A549 (cell line): ENCODE measurements at regions not wholly inside any gene's neighbourhood (a gene's known extent, or its start where the extent isn't known, plus 50 kb on each side); places are given as distances from the start of the nearest gene placed in this dataset.

Experiments used
- ATAC-seq, 2 experiments: fragments of 200-7000 bp in 1 of 2; fragments of >200 bp in 1 of 2; cut with Nextera tagmentation in 1 of 2; cut with Tn5 transposase in 1 of 2; 3 replicates each; pipeline versions ENCODE4 v1.8.0 to v1.9.1; 2018 to 2020; ENCODE audit warnings: mild to moderate bottlenecking in 1 of 2, moderate library complexity in 1 of 2
- CTCF ChIA-PET: fragments of 300-600 bp; sonication (Branson Sonifier 250); formaldehyde crosslinking; extraction: SDS; loops from one replicate; lab custom pipeline; 2021; ENCODE audit warnings: antibody characterized with exemption, inconsistent platforms; lab: Yijun Ruan, JAX
- POLR2A ChIA-PET: fragments of 350-600 bp; formaldehyde crosslinking; extraction: SDS; loops from one replicate; lab custom pipeline; 2021; ENCODE audit warnings: antibody characterized with exemption, inconsistent platforms; lab: Yijun Ruan, JAX
- DNase-seq, 2 experiments: peaks; one replicate each; pipeline versions ENCODE4 v3.0.0 to v3.0.0-alpha.2; 2011 to 2016; ENCODE audit warnings: low read depth in 1 of 2, low spot score in 1 of 2
- FAIRE-seq: peaks from 2 replicates; lab custom pipeline; 2011; peaks lifted over from hg19 to GRCh38; lab: Jason Lieb, UNC
- H3K27ac ChIP-seq, 2 experiments: fragments of >200 bp; sonication (Bioruptor Twin); formaldehyde crosslinking; 3 replicates each; pipeline ENCODE4 v1.5.1; 2016 to 2017
- H3K4me1 ChIP-seq: fragments of >200 bp; sonication (Bioruptor Twin); formaldehyde crosslinking; 3 replicates; pipeline ENCODE4 v1.6.1; 2016
- H3K4me2 ChIP-seq: fragments of >200 bp; sonication (Bioruptor Twin); formaldehyde crosslinking; 3 replicates; pipeline ENCODE4 v1.6.1; 2016
- H3K4me3 ChIP-seq: fragments of >200 bp; sonication (Bioruptor Twin); formaldehyde crosslinking; 3 replicates; pipeline ENCODE4 v1.5.1; 2016
- H3K9me3 ChIP-seq: fragments of >200 bp; sonication (Bioruptor Twin); formaldehyde crosslinking; 3 replicates; pipeline ENCODE4 v1.6.1; 2016
- BHLHE40 ChIP-seq: IDR thresholded peaks from 2 replicates; pipeline ENCODE4 v1.6.1; 2012; ENCODE audit warnings: low read depth, low read length, inconsistent platforms
- CEBPB ChIP-seq, 2 experiments: fragments of >200 bp in 1 of 2; sonication (Bioruptor Twin) in 1 of 2; formaldehyde crosslinking in 1 of 2; IDR thresholded peaks; 2 replicates each; pipeline ENCODE4 v1.6.1; 2012 to 2016
- CHD4 ChIP-seq: fragments of 200-600 bp; sonication (generic); IDR thresholded peaks from 2 replicates; pipeline ENCODE4 v1.6.1; 2016; ENCODE audit warnings: antibody characterized with exemption, mild to moderate bottlenecking, borderline replicate concordance
- EHMT2 ChIP-seq: fragments of 200-600 bp; sonication (generic); IDR thresholded peaks from 2 replicates; pipeline ENCODE4 v1.6.1; 2016; ENCODE audit warnings: antibody characterized with exemption, low read depth, mild to moderate bottlenecking, moderate library complexity
- FOXS1 ChIP-seq: fragments of 250-450 bp; sonication (Bioruptor Pico); IDR thresholded peaks from 2 replicates; pipeline ENCODE4 v1.5.0; 2020; ENCODE audit warnings: mild to moderate bottlenecking, moderate library complexity
- GATA3 ChIP-seq: IDR thresholded peaks from 2 replicates; pipeline ENCODE4 v1.6.1; 2012; ENCODE audit warnings: borderline replicate concordance
- HDAC2 ChIP-seq: fragments of 200-600 bp; sonication (generic); IDR thresholded peaks from 2 replicates; pipeline ENCODE4 v1.6.1; 2016
- HOXB5 ChIP-seq: fragments of 250-450 bp; sonication (Bioruptor Pico); IDR thresholded peaks from 2 replicates; pipeline ENCODE4 v1.5.0; 2020; ENCODE audit warnings: mild to moderate bottlenecking, moderate library complexity
- JUN ChIP-seq, 2 experiments: fragments of >200 bp; sonication (Bioruptor Twin); formaldehyde crosslinking; IDR thresholded peaks; 2 replicates in 1 of 2; 3 replicates in 1 of 2; pipeline ENCODE4 v1.6.1; 2016 to 2017
- JUNB ChIP-seq: fragments of >200 bp; sonication (Bioruptor Twin); formaldehyde crosslinking; IDR thresholded peaks from 2 replicates; pipeline ENCODE4 v1.6.1; 2016
- KDM1A ChIP-seq: fragments of 200-600 bp; sonication (generic); IDR thresholded peaks from 2 replicates; pipeline ENCODE4 v1.6.1; 2016; ENCODE audit warnings: low read depth, mild to moderate bottlenecking
- KDM5A ChIP-seq: fragments of 200-600 bp; sonication (generic); IDR thresholded peaks from 2 replicates; pipeline ENCODE4 v1.6.1; 2016; ENCODE audit warnings: antibody characterized with exemption, mild to moderate bottlenecking
- NFE2L2 ChIP-seq: fragments of 150-350 bp; conservative IDR thresholded peaks from 2 replicates; pipeline ENCODE4 v1.6.1; 2014; ENCODE audit warnings: low read length
- NR3C1 ChIP-seq: fragments of >200 bp; sonication (Bioruptor Twin); formaldehyde crosslinking; IDR thresholded peaks from 3 replicates; pipeline ENCODE4 v1.6.1; 2017
- POLR2AphosphoS2 ChIP-seq: conservative IDR thresholded peaks from 2 replicates; pipeline ENCODE4 v1.6.1; 2012; ENCODE audit warnings: low read length, improper control_type of control experiment, inconsistent platforms
- RFX5 ChIP-seq: fragments of 450-650 bp; IDR thresholded peaks from 2 replicates; pipeline ENCODE4 v1.7.1; 2014; ENCODE audit warnings: antibody characterized with exemption, mild to moderate bottlenecking, moderate library complexity
- RNF2 ChIP-seq: fragments of 200-600 bp; sonication (generic); IDR thresholded peaks from 2 replicates; pipeline ENCODE4 v1.6.1; 2016; ENCODE audit warnings: low read depth, mild to moderate bottlenecking, antibody characterized with exemption, moderate library complexity, borderline replicate concordance
- SMC3 ChIP-seq: fragments of >200 bp; sonication (Bioruptor Twin); formaldehyde crosslinking; IDR thresholded peaks from 3 replicates; pipeline ENCODE4 v1.6.1; 2018; ENCODE audit warnings: inconsistent platforms
- TFCP2L1 ChIP-seq: fragments of 250-450 bp; sonication (Bioruptor Pico); IDR thresholded peaks from 2 replicates; pipeline ENCODE4 v1.5.0; 2021; ENCODE audit warnings: mild to moderate bottlenecking
- ZC3H11A ChIP-seq: fragments of 450-650 bp; IDR thresholded peaks from 2 replicates; pipeline ENCODE4 v1.6.1; 2014; ENCODE audit warnings: antibody characterized with exemption, mild to moderate bottlenecking
- WGBS: methylation state at CpG from one replicate; pipeline ENCODE4 v1.1.6; 2017; ENCODE audit errors: missing lambda C conversion rate; 5-methylcytosine and 5-hydroxymethylcytosine counted together
- TF ChIP-seq, protein P1 (sequence below): IDR thresholded peaks from 2 replicates; pipeline ENCODE4 v1.6.1; 2012
- TF ChIP-seq, protein P2 (sequence below): fragments of >200 bp; sonication (Bioruptor Twin); formaldehyde crosslinking; IDR thresholded peaks from 3 replicates; pipeline ENCODE4 v1.6.1; 2016
- TF ChIP-seq, protein P3 (sequence below): fragments of 250-450 bp; sonication (Bioruptor Pico); IDR thresholded peaks from 2 replicates; pipeline ENCODE4 v1.5.0; 2021; ENCODE audit warnings: mild to moderate bottlenecking, moderate library complexity, borderline replicate concordance
- TF ChIP-seq, protein P4 (sequence below): fragments of >200 bp; sonication (Bioruptor Twin); formaldehyde crosslinking; IDR thresholded peaks from 3 replicates; pipeline ENCODE4 v1.5.1; 2016
- TF ChIP-seq, protein P5 (sequence below): fragments of 200-600 bp; sonication (generic); IDR thresholded peaks from 2 replicates; pipeline ENCODE4 v1.6.1; 2016; ENCODE audit warnings: antibody characterized with exemption, mild to moderate bottlenecking, moderate library complexity
- TF ChIP-seq, protein P6 (sequence below): fragments of >200 bp; sonication (Bioruptor Twin); formaldehyde crosslinking; IDR thresholded peaks from 2 replicates; pipeline ENCODE4 v1.6.1; 2016

DNA sequence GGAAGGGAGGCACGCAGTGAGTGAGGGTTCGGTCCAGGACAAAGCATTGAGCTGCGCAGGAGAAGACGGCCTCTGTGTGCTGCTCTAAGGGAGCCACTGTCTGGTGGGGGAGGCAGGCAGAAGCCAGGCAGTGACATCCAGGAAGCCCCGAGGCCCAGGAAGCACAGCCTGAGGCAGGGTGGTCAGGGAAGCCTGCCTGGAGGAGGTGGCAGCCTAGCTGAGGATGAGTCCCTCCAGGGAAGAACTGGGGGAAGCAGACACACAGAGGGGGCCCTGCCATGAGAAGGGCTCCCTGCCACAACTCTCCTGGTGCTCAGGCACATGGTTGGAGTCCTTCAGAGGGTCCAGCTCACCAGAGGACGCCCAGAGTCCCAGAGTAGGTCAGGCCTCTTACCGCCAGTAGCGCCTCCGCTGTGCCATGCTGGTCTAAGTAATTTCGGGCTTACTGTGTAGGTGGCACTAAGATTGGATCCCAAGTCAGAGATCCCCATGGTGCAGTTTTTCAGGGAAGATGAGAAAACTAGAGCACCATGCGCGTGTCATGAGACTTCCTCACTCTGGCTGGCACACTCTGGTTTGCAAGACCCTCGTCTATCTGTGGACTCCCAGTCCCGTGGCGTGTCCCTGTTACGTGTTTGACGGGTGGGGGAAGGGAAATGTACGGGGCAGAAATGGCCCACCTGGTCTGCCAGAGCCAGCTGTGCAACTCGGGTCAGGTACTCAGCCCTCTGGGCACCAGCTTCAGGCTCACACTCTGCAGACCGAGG is 887.2 kb downstream of the BRD1 start:
- WGBS, result 47% methylated on average over 13 of the region's 20 CpGs
- Histone ChIP-seq H3K4me1 (no peaks in the 10 kb centered on the region), H3K4me3 (no peak overlapping the region), H3K4me2 (no peak overlapping the region), H3K27ac (no peak overlapping the region), H3K9me3 (no peaks in the 10 kb centered on the region)
- CTCF ChIA-PET, result interaction anchor here (0.6 kb wide), 1 partner anchor 502 kb away, joined by 3 read pairs; no protein-coding TSS in a partner anchor
- DNase-seq (no peak), FAIRE-seq (no peak)
- POLR2A ChIA-PET, result no interaction called here
- TF ChIP-seq KDM1A (no peak), JUNB (no peak), GATA3 (no peak), CHD4 (no peak), POLR2AphosphoS2 (no peak), BHLHE40 (no peak), HDAC2 (no peak), NFE2L2 (no peak), NR3C1 (no peak), SMC3 (no peak), JUN (IDR thresholded peaks at IDR 0.05) (no peak), ZC3H11A (no peak)
- TF ChIP-seq, protein P1, sequence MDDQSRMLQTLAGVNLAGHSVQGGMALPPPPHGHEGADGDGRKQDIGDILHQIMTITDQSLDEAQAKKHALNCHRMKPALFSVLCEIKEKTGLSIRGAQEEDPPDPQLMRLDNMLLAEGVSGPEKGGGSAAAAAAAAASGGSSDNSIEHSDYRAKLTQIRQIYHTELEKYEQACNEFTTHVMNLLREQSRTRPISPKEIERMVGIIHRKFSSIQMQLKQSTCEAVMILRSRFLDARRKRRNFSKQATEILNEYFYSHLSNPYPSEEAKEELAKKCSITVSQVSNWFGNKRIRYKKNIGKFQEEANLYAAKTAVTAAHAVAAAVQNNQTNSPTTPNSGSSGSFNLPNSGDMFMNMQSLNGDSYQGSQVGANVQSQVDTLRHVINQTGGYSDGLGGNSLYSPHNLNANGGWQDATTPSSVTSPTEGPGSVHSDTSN, result no peak
- TF ChIP-seq, protein P2, sequence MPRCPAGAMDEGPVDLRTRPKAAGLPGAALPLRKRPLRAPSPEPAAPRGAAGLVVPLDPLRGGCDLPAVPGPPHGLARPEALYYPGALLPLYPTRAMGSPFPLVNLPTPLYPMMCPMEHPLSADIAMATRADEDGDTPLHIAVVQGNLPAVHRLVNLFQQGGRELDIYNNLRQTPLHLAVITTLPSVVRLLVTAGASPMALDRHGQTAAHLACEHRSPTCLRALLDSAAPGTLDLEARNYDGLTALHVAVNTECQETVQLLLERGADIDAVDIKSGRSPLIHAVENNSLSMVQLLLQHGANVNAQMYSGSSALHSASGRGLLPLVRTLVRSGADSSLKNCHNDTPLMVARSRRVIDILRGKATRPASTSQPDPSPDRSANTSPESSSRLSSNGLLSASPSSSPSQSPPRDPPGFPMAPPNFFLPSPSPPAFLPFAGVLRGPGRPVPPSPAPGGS, result no peak
- TF ChIP-seq, protein P3, sequence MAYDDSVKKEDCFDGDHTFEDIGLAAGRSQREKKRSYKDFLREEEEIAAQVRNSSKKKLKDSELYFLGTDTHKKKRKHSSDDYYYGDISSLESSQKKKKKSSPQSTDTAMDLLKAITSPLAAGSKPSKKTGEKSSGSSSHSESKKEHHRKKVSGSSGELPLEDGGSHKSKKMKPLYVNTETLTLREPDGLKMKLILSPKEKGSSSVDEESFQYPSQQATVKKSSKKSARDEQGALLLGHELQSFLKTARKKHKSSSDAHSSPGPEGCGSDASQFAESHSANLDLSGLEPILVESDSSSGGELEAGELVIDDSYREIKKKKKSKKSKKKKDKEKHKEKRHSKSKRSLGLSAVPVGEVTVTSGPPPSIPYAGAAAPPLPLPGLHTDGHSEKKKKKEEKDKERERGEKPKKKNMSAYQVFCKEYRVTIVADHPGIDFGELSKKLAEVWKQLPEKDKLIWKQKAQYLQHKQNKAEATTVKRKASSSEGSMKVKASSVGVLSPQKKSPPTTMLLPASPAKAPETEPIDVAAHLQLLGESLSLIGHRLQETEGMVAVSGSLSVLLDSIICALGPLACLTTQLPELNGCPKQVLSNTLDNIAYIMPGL (CRISPR knock-in tag), result no peak
- TF ChIP-seq, all 56 proteins: peak for 0
- no peak for ATAC-seq

DNA sequence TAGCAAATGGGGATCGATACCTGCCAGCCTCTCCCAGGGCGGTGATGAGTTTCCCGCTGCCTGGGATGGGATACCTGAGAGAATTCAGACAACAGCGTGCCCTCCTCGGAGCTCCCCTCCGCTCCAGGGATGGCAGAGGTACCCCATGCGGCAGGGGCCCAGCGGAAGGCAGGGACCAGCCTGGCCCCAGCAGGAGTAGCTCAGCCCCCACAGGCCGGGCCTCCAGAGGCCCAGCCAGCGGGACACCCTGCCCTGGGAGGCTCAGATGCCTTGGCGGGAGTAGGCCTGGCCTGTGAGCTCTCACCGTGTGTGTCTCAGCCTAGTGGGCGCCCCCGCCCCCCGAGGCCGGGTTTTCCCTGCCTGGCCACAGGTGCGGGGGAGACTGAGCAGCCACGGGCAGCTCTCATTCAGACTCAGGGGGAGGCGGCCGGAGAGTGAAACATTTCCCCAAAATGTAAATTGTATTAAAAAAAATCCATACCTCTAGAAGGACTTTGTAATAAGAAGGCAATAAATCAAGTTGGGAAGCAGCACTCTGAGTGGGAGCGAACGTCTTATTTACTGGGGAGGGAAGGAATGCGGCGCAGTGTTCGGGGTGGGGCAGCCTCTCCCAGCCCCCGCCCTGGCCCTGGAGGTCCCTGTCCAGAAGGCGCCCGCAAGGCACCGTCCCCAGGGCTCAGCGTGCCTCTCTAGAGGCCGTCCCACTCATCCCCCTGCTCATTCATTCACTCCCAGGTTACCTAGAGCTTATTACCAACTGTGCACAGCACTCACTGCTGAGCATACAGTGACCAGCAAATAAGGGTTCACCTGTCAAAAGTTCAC is 888.0 kb downstream of the BRD1 start:
- TF ChIP-seq, protein P4, sequence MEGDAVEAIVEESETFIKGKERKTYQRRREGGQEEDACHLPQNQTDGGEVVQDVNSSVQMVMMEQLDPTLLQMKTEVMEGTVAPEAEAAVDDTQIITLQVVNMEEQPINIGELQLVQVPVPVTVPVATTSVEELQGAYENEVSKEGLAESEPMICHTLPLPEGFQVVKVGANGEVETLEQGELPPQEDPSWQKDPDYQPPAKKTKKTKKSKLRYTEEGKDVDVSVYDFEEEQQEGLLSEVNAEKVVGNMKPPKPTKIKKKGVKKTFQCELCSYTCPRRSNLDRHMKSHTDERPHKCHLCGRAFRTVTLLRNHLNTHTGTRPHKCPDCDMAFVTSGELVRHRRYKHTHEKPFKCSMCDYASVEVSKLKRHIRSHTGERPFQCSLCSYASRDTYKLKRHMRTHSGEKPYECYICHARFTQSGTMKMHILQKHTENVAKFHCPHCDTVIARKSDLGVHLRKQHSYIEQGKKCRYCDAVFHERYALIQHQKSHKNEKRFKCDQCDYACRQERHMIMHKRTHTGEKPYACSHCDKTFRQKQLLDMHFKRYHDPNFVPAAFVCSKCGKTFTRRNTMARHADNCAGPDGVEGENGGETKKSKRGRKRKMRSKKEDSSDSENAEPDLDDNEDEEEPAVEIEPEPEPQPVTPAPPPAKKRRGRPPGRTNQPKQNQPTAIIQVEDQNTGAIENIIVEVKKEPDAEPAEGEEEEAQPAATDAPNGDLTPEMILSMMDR, result no peak
- no peak for TF ChIP-seq RFX5
- TF ChIP-seq, protein P5, sequence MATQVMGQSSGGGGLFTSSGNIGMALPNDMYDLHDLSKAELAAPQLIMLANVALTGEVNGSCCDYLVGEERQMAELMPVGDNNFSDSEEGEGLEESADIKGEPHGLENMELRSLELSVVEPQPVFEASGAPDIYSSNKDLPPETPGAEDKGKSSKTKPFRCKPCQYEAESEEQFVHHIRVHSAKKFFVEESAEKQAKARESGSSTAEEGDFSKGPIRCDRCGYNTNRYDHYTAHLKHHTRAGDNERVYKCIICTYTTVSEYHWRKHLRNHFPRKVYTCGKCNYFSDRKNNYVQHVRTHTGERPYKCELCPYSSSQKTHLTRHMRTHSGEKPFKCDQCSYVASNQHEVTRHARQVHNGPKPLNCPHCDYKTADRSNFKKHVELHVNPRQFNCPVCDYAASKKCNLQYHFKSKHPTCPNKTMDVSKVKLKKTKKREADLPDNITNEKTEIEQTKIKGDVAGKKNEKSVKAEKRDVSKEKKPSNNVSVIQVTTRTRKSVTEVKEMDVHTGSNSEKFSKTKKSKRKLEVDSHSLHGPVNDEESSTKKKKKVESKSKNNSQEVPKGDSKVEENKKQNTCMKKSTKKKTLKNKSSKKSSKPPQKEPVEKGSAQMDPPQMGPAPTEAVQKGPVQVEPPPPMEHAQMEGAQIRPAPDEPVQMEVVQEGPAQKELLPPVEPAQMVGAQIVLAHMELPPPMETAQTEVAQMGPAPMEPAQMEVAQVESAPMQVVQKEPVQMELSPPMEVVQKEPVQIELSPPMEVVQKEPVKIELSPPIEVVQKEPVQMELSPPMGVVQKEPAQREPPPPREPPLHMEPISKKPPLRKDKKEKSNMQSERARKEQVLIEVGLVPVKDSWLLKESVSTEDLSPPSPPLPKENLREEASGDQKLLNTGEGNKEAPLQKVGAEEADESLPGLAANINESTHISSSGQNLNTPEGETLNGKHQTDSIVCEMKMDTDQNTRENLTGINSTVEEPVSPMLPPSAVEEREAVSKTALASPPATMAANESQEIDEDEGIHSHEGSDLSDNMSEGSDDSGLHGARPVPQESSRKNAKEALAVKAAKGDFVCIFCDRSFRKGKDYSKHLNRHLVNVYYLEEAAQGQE, result no peak
- TF ChIP-seq EHMT2, result no peak
- no peak for TF ChIP-seq CEBPB (IDR thresholded peaks at IDR 0.05)
- TF ChIP-seq HOXB5 (CRISPR knock-in tag), result no peak
- TF ChIP-seq KDM5A, result no peak
- TF ChIP-seq, protein P6, sequence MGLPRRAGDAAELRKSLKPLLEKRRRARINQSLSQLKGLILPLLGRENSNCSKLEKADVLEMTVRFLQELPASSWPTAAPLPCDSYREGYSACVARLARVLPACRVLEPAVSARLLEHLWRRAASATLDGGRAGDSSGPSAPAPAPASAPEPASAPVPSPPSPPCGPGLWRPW, result no peak
- TF ChIP-seq RNF2, result no peak
- no peak for TF ChIP-seq TFCP2L1 (CRISPR knock-in tag)
- no peak for TF ChIP-seq FOXS1 (CRISPR knock-in tag)
- ATAC-seq, result no peak
- H3K9me3 ChIP-seq, result 0 out of 3 replicates have a peak, but pooled peaks cover 1% of the 10 kb centered on the region
- H3K27ac ChIP-seq, result no peak overlapping the region
- no peaks in the 10 kb centered on the region for H3K4me1 ChIP-seq
- no peak overlapping the region for H3K4me2 ChIP-seq
- no peak overlapping the region for H3K4me3 ChIP-seq
- WGBS, result 55% methylated on average over 17 of the region's 31 CpGs
- no peak for FAIRE-seq
- POLR2A ChIA-PET, result no interaction called here
- DNase-seq, result no peak
- CTCF ChIA-PET, result no interaction called here
